Neural crest cell (in vitro differentiated cells): ENCODE measurements at regions not wholly inside any gene's neighbourhood (a gene's known extent, or its start where the extent isn't known, plus 50 kb on each side); places are given as distances from the start of the nearest gene placed in this dataset.
"Not testable (repeated sequence)": the region's sequence is repeated elsewhere in the genome, so short reads cannot be mapped to it uniquely, and the experiment has no call there.

Experiments used
- DNase-seq: peaks from one replicate; pipeline ENCODE4 v3.0.0; 2021; ENCODE audit warnings: low read depth, mixed read lengths, low spot score
- H3K27ac Mint-ChIP-seq: one replicate; pipeline ENCODE4 v1.8.0; 2021; ENCODE audit warnings: mild to moderate bottlenecking, mixed read lengths; ENCODE audit not compliant: unreplicated experiment
- H3K27me3 Mint-ChIP-seq: 2 replicates; pipeline ENCODE4 v1.8.0; 2021; ENCODE audit warnings: low read depth, mild to moderate bottlenecking, mixed read lengths
- H3K36me3 Mint-ChIP-seq: 2 replicates; pipeline ENCODE4 v1.8.0; 2021; ENCODE audit warnings: low read depth, mild to moderate bottlenecking, mixed read lengths
- H3K4me1 Mint-ChIP-seq: 2 replicates; pipeline ENCODE4 v1.8.0; 2021; ENCODE audit warnings: mixed read lengths
- H3K4me3 Mint-ChIP-seq: one replicate; pipeline ENCODE4 v1.8.0; 2021; ENCODE audit warnings: mild to moderate bottlenecking, mixed read lengths
- H3K9me3 Mint-ChIP-seq: 2 replicates; pipeline ENCODE4 v1.8.0; 2021; ENCODE audit warnings: mixed read lengths
- TF ChIP-seq, protein P1 (sequence below): fragments of 200-600 bp; sonication (generic); conservative IDR thresholded peaks from 2 replicates; pipeline ENCODE4 v1.5.0; 2021; ENCODE audit warnings: antibody characterized with exemption, mild to moderate bottlenecking

DNA sequence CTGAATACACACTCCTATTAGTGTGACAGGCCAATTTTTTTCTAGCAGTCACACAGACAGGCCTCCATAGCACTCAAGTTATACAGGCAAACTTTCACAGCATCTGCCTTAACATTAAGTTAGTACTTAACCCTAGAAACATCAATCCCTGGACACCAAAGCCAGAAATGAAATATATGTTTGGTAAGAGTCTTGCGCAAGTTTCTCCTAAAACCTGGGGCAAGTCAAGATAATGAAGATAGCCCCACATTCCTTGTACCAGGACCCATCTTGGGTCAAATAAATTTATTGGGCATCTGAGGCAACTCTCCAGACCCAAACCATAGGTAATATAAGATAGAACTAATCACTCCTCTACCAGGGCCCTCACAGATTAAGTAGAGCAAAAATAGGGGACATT, 70.8 kb upstream of the ZNF92 start:
- no peak for DNase-seq
- no peak overlapping the region for H3K4me3 Mint-ChIP-seq
- H3K27me3 Mint-ChIP-seq: no peaks in the 10 kb centered on the region
- H3K9me3 Mint-ChIP-seq: no peaks in the 10 kb centered on the region
- TF ChIP-seq, protein P1, sequence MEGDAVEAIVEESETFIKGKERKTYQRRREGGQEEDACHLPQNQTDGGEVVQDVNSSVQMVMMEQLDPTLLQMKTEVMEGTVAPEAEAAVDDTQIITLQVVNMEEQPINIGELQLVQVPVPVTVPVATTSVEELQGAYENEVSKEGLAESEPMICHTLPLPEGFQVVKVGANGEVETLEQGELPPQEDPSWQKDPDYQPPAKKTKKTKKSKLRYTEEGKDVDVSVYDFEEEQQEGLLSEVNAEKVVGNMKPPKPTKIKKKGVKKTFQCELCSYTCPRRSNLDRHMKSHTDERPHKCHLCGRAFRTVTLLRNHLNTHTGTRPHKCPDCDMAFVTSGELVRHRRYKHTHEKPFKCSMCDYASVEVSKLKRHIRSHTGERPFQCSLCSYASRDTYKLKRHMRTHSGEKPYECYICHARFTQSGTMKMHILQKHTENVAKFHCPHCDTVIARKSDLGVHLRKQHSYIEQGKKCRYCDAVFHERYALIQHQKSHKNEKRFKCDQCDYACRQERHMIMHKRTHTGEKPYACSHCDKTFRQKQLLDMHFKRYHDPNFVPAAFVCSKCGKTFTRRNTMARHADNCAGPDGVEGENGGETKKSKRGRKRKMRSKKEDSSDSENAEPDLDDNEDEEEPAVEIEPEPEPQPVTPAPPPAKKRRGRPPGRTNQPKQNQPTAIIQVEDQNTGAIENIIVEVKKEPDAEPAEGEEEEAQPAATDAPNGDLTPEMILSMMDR: no peak
- H3K27ac Mint-ChIP-seq: no peak overlapping the region
- H3K36me3 Mint-ChIP-seq: no peaks in the 10 kb centered on the region
- H3K4me1 Mint-ChIP-seq: peaks cover 18% of the 10 kb centered on the region

- Mint-ChIP-seq H3K27ac (no peak overlapping the region), H3K9me3 (no peaks in the 10 kb centered on the region), H3K27me3 (no peaks in the 10 kb centered on the region), H3K4me3 (no peak overlapping the region), H3K4me1 (peaks cover 18% of the 10 kb centered on the region), H3K36me3 (peaks cover under 1% of the 10 kb centered on the region)
- no peak for DNase-seq
- TF ChIP-seq, protein P1: no peak
Observed at GRCh38 chr7:65301007-65301406, 72.6 kb upstream of the ZNF92 start.

GRCh38 chr7:65295409-65295808, 78.2 kb upstream of the ZNF92 start:
- no peak for DNase-seq
- Mint-ChIP-seq H3K27ac (no peak overlapping the region), H3K4me1 (peaks cover 3% of the 10 kb centered on the region), H3K36me3 (peaks cover 9% of the 10 kb centered on the region), H3K27me3 (no peaks in the 10 kb centered on the region), H3K4me3 (no peak overlapping the region), H3K9me3 (peaks cover 6% of the 10 kb centered on the region)
- TF ChIP-seq, protein P1: no peak

- H3K27ac Mint-ChIP-seq: peak overlapping the region; percentile 51
- not testable (repeated sequence) for H3K36me3 Mint-ChIP-seq
Observed at GRCh38 chr7:65290340-65290739, 83.3 kb upstream of the ZNF92 start.

DNA sequence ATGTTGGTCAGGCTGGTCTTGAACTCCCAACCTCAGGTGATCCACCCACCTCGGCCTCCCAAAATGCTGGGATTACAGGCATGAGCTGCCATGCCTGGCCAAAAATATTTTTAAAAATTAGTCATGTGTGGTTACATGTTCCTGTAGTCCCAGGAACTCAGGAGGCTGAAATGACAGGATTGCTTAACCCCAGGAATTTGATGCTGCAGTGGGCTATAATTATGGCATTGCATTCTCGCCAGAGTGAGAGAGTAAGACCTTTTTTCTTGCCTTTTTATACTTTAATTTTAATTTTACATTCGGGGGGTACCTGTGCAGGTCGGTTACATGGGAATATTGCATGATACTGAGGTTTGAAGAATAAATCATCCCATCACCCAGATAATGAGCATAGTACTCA, 86.6 kb upstream of the ZNF92 start:
- Mint-ChIP-seq H3K36me3 (peaks cover 15% of the 10 kb centered on the region), H3K27me3 (no peaks in the 10 kb centered on the region)

More at GRCh38 chr7:65290340-65290739, 83.3 kb upstream of the ZNF92 start:
- H3K4me3 Mint-ChIP-seq, DNase-seq, H3K27me3 Mint-ChIP-seq, H3K4me1 Mint-ChIP-seq, H3K9me3 Mint-ChIP-seq: not testable (repeated sequence)

More for the DNA sequence above, 86.6 kb upstream of the ZNF92 start:
- H3K27ac Mint-ChIP-seq: no peak overlapping the region
- H3K4me1 Mint-ChIP-seq: peaks cover 10% of the 10 kb centered on the region
- no peak overlapping the region for H3K4me3 Mint-ChIP-seq
- no peak for DNase-seq
- H3K9me3 Mint-ChIP-seq: peaks cover 6% of the 10 kb centered on the region
- TF ChIP-seq, protein P1: no peak
